GM11168 (cell line): ENCODE measurements at regions not wholly inside any gene's neighbourhood (a gene's known extent, or its start where the extent isn't known, plus 50 kb on each side); places are given as distances from the start of the nearest gene placed in this dataset.

ENCODE experiments used
- in situ Hi-C: fragments of 300-500 bp; cut with MboI; formaldehyde crosslinking; loops from one replicate; pipeline ENCODE4 v1.12.0; 2022; ENCODE audit warnings: low sequenced_read_pairs; ENCODE audit not compliant: unreplicated experiment

GRCh38 chr2:8481463-8482009 is 200.3 kb upstream of the ID2 start:
- in situ Hi-C loops = no loop called here

- in situ Hi-C loops = no loop called here
Observed at GRCh38 chr2:8482432-8482831, 199.4 kb upstream of the ID2 start.

- in situ Hi-C loops = no loop called here
Observed at GRCh38 chr2:8484502-8485283, 197.2 kb upstream of the ID2 start.

GRCh38 chr2:8485736-8486135 is 196.1 kb upstream of the ID2 start:
- in situ Hi-C loops = no loop called here

GRCh38 chr2:8486141-8486540 is 195.7 kb upstream of the ID2 start:
- in situ Hi-C loops = no loop called here

- in situ Hi-C loops = no loop called here
Observed at GRCh38 chr2:8487461-8487932, 194.4 kb upstream of the ID2 start.

- in situ Hi-C loops = no loop called here
Observed at GRCh38 chr2:8488001-8488738, 193.7 kb upstream of the ID2 start.

GRCh38 chr2:8489221-8489620 is 192.6 kb upstream of the ID2 start:
- in situ Hi-C loops = no loop called here

GRCh38 chr2:8489751-8490150 is 192.1 kb upstream of the ID2 start:
- in situ Hi-C loops = no loop called here

GRCh38 chr2:8490166-8490721 is 191.6 kb upstream of the ID2 start:
- in situ Hi-C loops = no loop called here

- in situ Hi-C loops = no loop called here
Observed at GRCh38 chr2:8491296-8492027, 190.4 kb upstream of the ID2 start.

- in situ Hi-C loops = no loop called here
Observed at GRCh38 chr2:8494151-8494550, 187.7 kb upstream of the ID2 start.

GRCh38 chr2:8494589-8494988 is 187.3 kb upstream of the ID2 start:
- in situ Hi-C loops = no loop called here

GRCh38 chr2:8495189-8495989 is 186.5 kb upstream of the ID2 start:
- in situ Hi-C loops = no loop called here

- in situ Hi-C loops = no loop called here
Observed at GRCh38 chr2:8496079-8496478, 185.8 kb upstream of the ID2 start.

- in situ Hi-C loops = no loop called here
Observed at GRCh38 chr2:8496617-8497016, 185.2 kb upstream of the ID2 start.

- in situ Hi-C loops = no loop called here
Observed at GRCh38 chr2:8498994-8499393, 182.9 kb upstream of the ID2 start.

- in situ Hi-C loops = no loop called here
Observed at GRCh38 chr2:8500124-8501054, 181.5 kb upstream of the ID2 start.
